ENCODE measurements at regions not wholly inside any gene's neighbourhood (a gene's known extent, or its start where the extent isn't known, plus 50 kb on each side); places are given as distances from the start of the nearest gene placed in this dataset.
"Not testable (repeated sequence)": the region's sequence is repeated elsewhere in the genome, so short reads cannot be mapped to it uniquely, and the experiment has no call there.

DNA sequence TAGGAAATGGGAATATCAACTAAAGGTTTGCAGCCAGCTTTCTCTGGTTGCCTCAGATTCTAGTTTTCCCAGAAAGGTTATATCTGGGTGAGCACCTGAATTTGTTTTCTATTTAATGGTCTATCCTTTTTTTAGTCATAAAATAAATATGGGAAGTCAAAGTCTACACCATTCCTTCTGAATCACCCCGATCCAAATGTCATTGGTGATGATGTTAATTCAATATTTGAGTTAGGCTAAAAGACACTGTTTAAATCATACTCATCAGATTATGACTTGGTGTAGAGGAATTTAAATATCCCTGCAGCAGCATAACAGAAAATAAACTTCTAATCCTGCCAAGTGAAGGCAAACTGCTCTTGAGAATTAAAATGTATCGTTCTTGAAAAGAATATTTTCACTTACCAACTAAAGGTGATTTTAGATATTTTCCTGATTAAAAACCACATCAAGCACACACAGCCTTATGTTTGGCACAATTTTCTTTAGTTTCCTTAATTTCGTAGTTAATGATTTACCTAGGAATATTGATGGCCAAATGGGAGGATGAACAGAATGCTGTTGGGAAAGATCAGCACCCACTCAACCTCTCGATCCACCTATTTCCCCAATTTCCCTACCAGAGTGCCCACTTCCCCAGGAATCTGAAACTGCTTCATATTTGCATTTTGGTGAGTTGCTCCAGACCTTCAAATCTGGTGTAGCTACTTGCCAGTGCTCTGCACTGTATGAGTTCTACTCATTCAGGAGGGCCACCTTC lies 103.1 kb upstream of the TSLP start:
- in situ Hi-C loops (cut with HindIII; ENCODE audit: low sequenced_read_pairs): no loop called here
- no peak for DNase-seq (ENCODE audit: low spot score)

DNA sequence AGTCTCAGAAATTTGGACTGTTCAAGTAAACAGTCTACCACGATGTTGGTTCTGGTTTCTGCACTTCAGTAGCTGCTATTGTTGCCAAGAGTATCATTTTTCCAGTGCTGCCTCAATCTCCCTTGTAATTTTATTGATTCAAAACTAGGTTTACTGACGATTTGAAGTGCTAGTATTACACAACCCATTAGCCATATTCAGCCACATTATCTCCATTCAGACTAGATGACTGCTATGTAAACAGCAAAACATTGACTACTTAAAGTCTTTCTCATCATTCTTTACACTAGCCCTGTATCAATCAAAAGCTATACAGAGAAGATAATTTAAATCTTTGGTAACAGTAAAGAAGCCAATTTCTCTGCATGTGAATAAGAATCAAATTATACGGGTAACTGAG lies 102.0 kb upstream of the TSLP start:
- DNase-seq (ENCODE audit: low spot score): no peak
- in situ Hi-C loops (cut with HindIII; ENCODE audit: low sequenced_read_pairs): no loop called here

DNA sequence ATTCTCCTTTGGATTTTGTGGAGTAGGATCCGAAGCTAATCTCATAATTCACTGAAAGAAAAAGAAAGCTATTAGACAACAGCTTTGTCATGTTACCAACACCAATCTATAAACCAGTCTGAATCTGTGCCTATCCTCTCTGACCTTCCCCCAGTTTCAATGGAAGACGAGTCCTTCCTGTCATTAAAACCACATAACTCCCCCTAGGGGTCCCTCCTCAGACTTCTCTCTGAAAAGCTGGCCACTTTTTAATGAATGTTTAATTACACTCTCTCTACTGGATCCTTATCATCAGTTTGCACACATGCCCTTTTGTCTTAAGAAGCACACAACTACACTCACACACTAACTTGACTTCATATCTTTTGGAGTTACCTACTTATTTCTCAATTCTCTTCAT lies 98.0 kb upstream of the TSLP start:
- no peak for DNase-seq (ENCODE audit: low spot score)
- in situ Hi-C loops (cut with HindIII; ENCODE audit: low sequenced_read_pairs): no loop called here

DNA sequence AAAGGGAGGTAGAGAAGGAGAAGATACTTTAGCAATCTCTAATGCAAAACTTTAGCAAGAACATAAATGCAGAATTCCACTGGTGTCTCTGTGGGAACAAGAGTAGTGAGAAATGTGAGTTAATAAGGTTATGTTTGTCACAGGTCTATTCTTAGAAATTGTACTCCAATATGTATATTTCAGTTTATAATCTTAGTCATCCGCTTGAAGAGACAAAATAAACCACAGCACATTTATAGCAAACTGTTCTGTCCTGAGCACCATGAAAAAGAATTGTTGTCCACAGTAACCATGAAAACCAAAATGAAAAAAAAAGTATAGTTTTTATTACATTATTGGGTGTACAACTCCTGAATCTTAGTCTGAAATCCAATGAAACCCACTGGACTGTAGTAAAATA lies 93.6 kb upstream of the TSLP start:
- no peak for DNase-seq (ENCODE audit: low spot score)
- in situ Hi-C loops (cut with HindIII; ENCODE audit: low sequenced_read_pairs): no loop called here

DNA sequence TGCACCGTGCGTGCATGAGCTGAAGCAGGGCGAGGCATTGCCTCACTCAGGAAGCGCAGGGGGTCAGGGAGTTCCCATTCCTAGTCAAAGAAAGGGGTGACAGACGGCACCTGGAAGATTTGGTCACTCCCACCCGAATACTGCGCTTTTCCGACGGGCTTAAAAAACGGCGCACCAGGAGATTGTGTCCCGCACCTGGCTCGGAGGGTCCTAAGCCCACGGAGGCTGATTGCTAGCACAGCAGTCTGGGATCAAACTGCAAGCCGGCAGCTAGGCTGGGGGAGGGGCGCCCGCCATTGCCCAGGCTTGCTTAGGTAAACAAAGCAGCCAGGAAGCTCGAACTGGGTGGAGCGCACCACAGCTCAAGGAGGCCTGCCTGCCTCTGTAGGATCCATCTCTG lies 85.6 kb upstream of the TSLP start:
- DNase-seq (ENCODE audit: low spot score); in situ Hi-C loops (cut with HindIII; ENCODE audit: low sequenced_read_pairs): not testable (repeated sequence)

DNA sequence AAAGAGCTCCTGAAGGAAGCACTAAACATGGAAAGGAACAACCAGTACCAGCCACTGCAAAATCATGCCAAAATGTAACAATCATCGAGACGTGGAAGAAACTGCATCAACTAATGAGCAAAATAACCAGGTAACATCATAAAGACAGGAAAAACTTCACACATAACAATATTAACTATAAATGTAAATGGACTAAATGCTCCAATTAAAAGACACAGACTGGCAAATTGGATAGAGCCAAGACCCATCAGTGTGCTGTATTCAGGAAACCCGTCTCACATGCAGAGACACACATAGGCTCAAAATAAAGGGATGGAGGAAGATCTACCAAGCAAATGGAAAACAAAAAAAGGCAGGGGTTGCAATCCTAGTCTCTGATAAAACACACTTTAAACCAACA lies 83.9 kb upstream of the TSLP start:
- DNase-seq (ENCODE audit: low spot score); in situ Hi-C loops (cut with HindIII; ENCODE audit: low sequenced_read_pairs): not testable (repeated sequence)

DNA sequence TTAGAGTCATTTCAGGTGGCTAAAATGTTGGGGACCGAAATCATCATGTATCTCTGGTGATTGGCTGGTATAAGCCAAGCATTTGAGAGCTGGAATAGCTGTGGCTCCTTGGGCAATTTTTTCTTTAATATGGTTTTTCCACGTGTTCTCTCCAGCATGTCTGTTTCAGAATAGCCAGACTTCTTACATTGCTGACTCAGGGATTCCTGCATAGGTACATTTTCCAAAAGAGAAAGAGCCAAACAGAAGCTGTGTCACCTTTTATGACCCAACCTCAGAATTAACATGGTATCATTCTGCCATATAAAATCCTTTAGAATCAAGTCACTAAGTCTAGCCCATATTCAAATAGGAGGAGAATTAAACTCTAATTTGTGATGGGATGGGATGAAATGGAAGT lies 74.8 kb upstream of the TSLP start:
- in situ Hi-C loops (cut with HindIII; ENCODE audit: low sequenced_read_pairs): no loop called here
- DNase-seq (ENCODE audit: low spot score): no peak

DNA sequence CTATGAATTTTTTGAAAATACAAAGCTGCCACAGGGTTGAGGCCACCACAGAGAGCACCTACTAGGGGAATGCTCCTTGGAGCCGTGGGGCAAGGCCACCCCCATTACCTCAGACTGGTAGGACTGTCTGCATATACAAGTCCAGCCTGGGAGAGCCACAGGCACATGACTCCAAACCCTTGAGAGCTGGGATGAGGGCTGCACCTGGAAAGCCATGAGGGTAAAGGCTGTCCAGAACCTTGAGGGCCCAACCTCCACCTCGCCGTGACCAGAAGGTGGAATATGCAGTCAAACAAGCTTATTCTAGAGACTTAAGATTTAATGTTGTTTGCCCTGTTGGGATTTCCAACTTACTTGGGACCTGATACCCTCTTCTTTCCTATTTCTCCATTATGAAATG lies 69.5 kb upstream of the TSLP start:
- in situ Hi-C loops (cut with HindIII; ENCODE audit: low sequenced_read_pairs): no loop called here
- no peak for DNase-seq (ENCODE audit: low spot score)

DNA sequence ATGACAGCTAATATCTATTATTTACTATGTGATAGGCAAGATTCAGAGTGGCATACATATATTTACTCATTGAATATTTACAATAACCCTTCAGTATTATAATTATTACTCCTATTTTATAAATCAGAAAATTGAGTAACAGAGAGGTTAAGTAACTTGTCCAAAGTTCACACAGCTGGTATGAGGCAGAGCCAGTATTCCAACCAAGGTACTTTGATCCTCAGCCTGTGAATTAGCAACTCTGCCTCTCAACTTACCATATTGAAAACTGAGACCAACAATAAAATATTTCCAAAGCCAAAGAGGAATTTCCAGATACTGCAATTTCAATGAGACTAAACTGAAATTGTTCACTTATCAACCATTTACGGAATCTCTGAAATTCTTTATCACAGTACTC lies 67.9 kb upstream of the TSLP start:
- DNase-seq (ENCODE audit: low spot score): no peak
- in situ Hi-C loops (cut with HindIII; ENCODE audit: low sequenced_read_pairs): no loop called here

DNA sequence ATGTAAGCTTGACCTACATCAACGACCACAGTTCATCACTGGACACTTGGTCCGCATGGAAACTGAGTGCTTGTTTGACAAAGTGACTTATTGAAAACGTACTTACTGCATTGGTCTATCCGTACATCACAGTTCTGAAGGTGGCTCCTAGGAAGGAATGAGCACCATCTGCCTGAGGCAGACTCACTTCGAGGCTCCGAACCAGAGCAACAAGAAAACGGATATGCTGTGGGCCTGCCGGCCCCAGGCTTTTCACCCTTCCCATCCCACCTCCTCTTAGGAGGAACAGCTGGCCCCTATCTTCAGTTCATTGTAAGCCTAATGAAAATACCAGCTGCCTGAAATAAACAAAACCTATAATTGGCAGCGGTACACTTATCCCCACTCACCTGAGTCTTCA lies 67.2 kb upstream of the TSLP start:
- in situ Hi-C loops (cut with HindIII; ENCODE audit: low sequenced_read_pairs): no loop called here
- DNase-seq (ENCODE audit: low spot score): no peak

DNA sequence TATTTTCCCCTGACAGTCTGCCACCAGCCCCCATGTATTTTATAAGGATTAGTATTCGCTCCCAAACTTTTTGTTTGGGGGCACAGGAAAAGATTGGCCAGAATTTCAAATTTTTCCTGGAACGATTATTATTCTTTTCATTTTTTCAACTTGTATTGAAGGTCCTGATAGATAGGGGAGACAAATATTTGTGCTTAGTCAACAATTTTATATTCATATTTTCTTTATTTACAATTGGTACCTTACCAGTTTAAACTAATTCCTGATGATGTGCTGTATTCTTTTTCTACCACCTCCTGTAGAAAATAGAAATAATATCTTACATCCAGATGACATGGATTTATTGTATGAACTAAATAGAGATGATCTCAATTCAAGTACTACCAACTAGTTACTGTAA lies 60.7 kb upstream of the TSLP start:
- DNase-seq (ENCODE audit: low spot score): no peak
- in situ Hi-C loops (cut with HindIII; ENCODE audit: low sequenced_read_pairs): no loop called here

DNA sequence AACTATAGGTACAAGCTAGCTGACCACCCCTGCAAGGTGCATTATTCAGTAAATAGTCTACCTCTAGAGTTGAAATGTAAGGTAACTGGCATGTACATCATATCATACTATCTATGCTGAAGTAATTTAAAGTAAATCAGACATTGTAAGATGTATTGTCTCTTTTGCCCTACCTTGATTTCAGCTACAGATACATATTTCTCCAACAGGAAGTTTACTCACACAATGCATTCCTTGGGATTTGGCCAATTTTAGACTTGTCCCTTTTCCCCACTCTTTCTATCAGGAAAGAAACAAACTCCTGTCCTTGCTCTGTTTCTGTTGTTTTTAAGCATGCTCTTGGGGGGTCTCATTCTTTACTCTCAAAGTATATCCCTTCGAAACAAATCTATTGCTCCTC lies 58.5 kb upstream of the TSLP start:
- DNase-seq (ENCODE audit: low spot score): no peak
- in situ Hi-C loops (cut with HindIII; ENCODE audit: low sequenced_read_pairs): no loop called here

DNA sequence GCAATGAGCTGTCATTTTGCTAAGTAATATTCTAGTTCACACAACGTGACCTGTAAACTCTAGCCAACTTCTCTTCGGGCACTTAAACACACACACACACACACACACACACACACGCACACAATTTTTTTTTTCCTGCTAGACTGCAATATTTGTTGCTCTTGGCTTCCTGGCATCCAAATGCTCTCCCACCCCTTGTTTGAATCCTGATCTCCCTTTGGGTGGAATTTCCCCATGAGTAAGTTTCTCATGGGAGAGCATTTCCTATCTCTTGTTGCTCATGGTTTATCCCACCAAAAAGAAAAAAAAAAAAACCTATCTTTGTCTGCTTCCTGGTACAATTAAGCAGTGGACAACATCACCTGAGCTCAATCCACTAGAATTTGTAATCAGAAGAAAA lies 54.7 kb upstream of the TSLP start:
- in situ Hi-C loops (cut with HindIII; ENCODE audit: low sequenced_read_pairs): no loop called here
- no peak for DNase-seq (ENCODE audit: low spot score)

DNA sequence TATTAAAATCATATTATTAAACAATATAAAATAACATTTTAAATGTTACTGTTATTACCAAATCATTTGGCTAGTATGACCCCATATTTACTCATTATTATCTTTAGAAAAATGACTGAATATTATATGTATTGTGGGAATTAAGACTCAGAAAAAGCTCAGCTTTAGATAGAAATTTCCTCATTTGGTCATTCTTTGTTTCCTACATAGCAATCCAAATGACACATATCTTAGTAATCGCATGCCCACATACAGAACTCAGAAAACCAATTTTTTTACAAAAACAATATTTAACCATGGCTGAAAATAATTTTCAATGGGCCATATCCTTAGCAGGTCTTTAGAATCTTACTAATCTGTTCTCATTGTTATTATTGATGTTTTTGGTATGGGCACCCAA lies 53.8 kb upstream of the TSLP start:
- in situ Hi-C loops (cut with HindIII; ENCODE audit: low sequenced_read_pairs): no loop called here
- no peak for DNase-seq (ENCODE audit: low spot score)
